GM12864 (cell line): ENCODE measurements at regions not wholly inside any gene's neighbourhood (a gene's known extent, or its start where the extent isn't known, plus 50 kb on each side); places are given as distances from the start of the nearest gene placed in this dataset.

ENCODE experiments used
- DNase-seq: peaks from one replicate; pipeline ENCODE4 v3.0.0-alpha.2; 2011; ENCODE audit warnings: low read depth
- H3K4me3 ChIP-seq: 2 replicates; pipeline ENCODE4 v1.5.1; 2011; ENCODE audit warnings: mild to moderate bottlenecking, low read depth, low read length, control low read depth
- TF ChIP-seq, protein P1 (sequence below): IDR thresholded peaks from 2 replicates; pipeline ENCODE4 v1.5.1; 2011; ENCODE audit warnings: low read depth, mild to moderate bottlenecking, moderate library complexity, low read length, control low read depth, inconsistent platforms; ENCODE audit errors: missing control alignments

DNA sequence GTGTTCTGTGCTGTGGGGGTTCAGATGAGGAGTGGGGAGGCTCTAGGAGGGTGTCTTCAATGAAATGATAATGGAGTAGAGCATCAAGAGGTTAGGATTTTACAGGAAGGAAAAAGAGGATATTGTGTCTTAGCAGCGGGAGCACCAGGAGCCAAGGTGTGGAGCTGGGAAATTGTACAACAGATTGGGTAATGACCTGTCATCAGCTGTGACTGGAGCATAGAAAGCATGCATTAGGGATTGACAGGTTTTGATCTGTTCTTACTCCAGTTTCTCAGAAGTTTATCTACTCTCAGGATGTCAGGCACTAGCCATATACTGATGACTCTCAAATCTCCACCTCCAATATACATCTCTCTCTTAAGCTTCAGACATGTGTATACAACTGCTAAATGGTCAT, 196.9 kb downstream of the ARHGAP12 start:
- H3K4me3 ChIP-seq = no peak overlapping the region
- no peak for DNase-seq
- TF ChIP-seq, protein P1, sequence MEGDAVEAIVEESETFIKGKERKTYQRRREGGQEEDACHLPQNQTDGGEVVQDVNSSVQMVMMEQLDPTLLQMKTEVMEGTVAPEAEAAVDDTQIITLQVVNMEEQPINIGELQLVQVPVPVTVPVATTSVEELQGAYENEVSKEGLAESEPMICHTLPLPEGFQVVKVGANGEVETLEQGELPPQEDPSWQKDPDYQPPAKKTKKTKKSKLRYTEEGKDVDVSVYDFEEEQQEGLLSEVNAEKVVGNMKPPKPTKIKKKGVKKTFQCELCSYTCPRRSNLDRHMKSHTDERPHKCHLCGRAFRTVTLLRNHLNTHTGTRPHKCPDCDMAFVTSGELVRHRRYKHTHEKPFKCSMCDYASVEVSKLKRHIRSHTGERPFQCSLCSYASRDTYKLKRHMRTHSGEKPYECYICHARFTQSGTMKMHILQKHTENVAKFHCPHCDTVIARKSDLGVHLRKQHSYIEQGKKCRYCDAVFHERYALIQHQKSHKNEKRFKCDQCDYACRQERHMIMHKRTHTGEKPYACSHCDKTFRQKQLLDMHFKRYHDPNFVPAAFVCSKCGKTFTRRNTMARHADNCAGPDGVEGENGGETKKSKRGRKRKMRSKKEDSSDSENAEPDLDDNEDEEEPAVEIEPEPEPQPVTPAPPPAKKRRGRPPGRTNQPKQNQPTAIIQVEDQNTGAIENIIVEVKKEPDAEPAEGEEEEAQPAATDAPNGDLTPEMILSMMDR = no peak

GRCh38 chr10:31730776-31731175, 197.9 kb downstream of the ARHGAP12 start:
- DNase-seq = no peak
- TF ChIP-seq, protein P1 = no peak
- no peak overlapping the region for H3K4me3 ChIP-seq

DNA sequence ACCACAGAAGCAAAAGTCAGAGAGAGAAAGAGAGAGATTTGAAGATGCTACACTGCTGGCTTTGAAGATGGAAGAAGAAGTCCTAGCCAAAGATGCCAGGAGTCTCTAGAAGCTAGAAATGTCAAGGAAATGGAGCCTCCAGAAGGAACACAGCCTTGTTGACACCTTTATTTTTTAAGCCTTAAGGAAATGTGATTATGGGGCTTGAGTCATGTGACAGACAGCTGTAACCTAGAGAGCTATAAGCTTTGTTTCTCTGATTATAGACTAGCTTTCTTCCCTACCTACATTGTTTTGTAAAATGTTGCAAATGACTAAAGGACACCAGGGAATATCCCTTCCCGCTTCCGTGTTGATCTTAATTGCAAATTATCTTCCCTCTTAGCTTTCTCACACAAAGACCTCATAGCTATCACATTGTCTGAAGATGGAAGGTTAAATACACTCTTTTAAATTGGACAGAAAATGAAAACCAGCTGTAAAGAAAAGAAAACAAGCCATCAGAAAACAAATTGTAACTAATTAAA, 199.9 kb downstream of the ARHGAP12 start:
- no peak for DNase-seq
- no peak overlapping the region for H3K4me3 ChIP-seq
- TF ChIP-seq, protein P1 = no peak

- DNase-seq = no peak
- TF ChIP-seq, protein P1 = no peak
- no peak overlapping the region for H3K4me3 ChIP-seq
Observed at GRCh38 chr10:31725436-31725835, 203.2 kb downstream of the ARHGAP12 start.

GRCh38 chr10:31724296-31724695, 204.3 kb downstream of the ARHGAP12 start:
- no peak for DNase-seq
- TF ChIP-seq, protein P1 = no peak
- no peak overlapping the region for H3K4me3 ChIP-seq

GRCh38 chr10:31723106-31723750, 205.4 kb downstream of the ARHGAP12 start:
- DNase-seq = no peak
- no peak overlapping the region for H3K4me3 ChIP-seq
- TF ChIP-seq, protein P1 = no peak

- DNase-seq = no peak
- TF ChIP-seq, protein P1 = no peak
- H3K4me3 ChIP-seq = no peak overlapping the region
Observed at GRCh38 chr10:31721096-31721495, 207.5 kb downstream of the ARHGAP12 start.
